ENCODE measurements at regions not wholly inside any gene's neighbourhood (a gene's known extent, or its start where the extent isn't known, plus 50 kb on each side); places are given as distances from the start of the nearest gene placed in this dataset.

DNA sequence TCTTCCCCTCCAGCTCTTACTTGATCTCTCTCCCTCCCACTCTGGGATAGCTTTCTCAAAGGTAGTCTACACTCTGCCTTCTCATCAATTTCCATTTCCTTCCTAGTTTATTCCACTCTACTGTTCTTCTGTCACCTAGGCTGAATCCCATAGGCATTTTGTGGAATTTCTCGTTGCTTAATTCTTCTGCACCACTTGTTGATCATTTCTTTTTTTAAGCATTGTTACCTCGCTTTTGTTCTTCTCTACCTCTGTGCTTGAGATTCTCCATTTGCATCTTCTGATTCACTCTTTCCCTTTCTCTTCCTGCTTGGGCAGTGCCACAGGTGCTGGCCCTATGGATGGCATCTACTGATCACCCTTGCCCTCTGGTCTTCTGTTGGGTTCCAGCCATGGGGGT lies 567.2 kb downstream of the CDH26 start:
- Histone ChIP-seq H3K4me2 (ENCODE audit: low read length) (no peak overlapping the region), H3K4me1 (ENCODE audit: control insufficient read depth, insufficient read depth, low read length) (no peaks in the 10 kb centered on the region), H3K9ac (ENCODE audit: low read depth, low read length) (no peak overlapping the region), H3K9me3 (replicated peaks; ENCODE audit: low read length) (no peaks in the 10 kb centered on the region), H3K27me3 (ENCODE audit: control insufficient read depth, insufficient read depth, low read length) (peaks cover 29% of the 10 kb centered on the region), H3K4me3 (ENCODE audit: low read length) (no peak overlapping the region), H3K36me3 (ENCODE audit: insufficient read depth, low read length) (no peaks in the 10 kb centered on the region)

DNA sequence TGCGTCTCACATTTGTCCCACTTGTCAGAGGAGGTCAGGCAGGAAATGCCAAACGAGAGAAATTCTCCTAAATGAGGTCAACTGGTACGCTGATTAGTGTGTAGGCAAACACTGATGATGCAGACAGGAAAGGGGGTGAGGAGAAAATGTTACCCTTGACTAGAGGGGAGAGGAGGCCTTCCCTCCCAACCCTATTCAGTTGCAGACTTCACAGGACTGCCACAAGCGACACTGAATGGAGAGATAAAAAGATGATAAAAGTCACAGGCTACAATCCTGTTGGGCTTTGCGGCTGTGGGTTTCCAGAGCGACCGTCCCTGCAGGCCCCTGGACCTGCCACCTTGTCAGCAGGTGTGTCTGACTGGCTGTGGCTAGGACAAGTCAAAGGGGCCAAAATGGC lies 569.4 kb downstream of the CDH26 start:
- Histone ChIP-seq H3K27me3 (ENCODE audit: control insufficient read depth, insufficient read depth, low read length) (peaks cover 24% of the 10 kb centered on the region), H3K36me3 (ENCODE audit: insufficient read depth, low read length) (no peaks in the 10 kb centered on the region)

DNA sequence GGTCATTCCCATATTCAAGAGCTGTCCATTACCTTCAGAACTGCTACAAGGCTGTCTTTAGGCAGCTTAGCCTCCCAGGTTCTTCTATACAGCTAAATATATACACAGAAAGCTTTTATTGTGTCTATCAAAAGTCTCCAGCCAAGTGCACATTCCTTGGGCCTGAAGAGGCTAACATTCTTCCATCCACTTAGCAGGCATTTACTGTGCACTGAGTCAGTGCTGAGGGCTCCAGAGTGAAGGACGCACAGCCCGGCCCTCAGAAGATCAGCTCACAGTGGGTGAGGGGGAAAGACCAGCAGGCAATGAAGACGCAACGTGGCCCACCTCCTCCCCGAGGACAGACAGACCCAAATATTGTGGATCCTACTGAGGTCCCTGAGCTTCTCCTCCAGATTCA lies 569.9 kb downstream of the CDH26 start:
- no peaks in the 10 kb centered on the region for H3K36me3 ChIP-seq (ENCODE audit: insufficient read depth, low read length)
- H3K4me2 ChIP-seq (ENCODE audit: low read length): no peak overlapping the region
- H3K4me3 ChIP-seq (ENCODE audit: low read length): no peak overlapping the region
- no peaks in the 10 kb centered on the region for H3K9me3 ChIP-seq (replicated peaks; ENCODE audit: low read length)
- peaks cover 21% of the 10 kb centered on the region for H3K27me3 ChIP-seq (ENCODE audit: control insufficient read depth, insufficient read depth, low read length)
- H3K9ac ChIP-seq (ENCODE audit: low read depth, low read length): no peak overlapping the region
- no peaks in the 10 kb centered on the region for H3K4me1 ChIP-seq (ENCODE audit: control insufficient read depth, insufficient read depth, low read length)

More for the DNA sequence above, 569.4 kb downstream of the CDH26 start:
- H3K4me3 ChIP-seq (ENCODE audit: low read length): no peak overlapping the region
- H3K9me3 ChIP-seq (replicated peaks; ENCODE audit: low read length): no peaks in the 10 kb centered on the region
- H3K9ac ChIP-seq (ENCODE audit: low read depth, low read length): no peak overlapping the region
- no peak overlapping the region for H3K4me2 ChIP-seq (ENCODE audit: low read length)
- no peaks in the 10 kb centered on the region for H3K4me1 ChIP-seq (ENCODE audit: control insufficient read depth, insufficient read depth, low read length)

DNA sequence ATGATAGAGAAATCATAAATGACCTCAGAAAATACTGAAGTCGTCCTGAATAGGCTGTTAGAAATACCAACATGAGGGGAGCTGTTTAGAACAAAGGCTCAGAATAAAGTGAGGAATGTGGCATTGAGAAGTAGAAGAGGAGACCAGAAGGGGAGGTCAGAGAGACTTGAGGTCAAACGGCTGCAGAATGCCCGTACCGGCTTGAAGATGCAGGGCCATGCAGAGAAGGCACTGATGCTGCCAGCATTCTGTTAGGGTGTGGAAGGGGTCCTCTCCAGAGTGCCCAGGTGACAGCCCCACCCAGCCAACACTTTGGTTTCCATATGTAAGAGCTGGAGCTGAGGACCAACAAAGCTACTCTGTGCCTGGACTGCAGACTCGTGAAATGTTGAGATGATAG lies 570.9 kb downstream of the CDH26 start:
- no peak overlapping the region for H3K9ac ChIP-seq (ENCODE audit: low read depth, low read length)
- H3K9me3 ChIP-seq (replicated peaks; ENCODE audit: low read length): no peaks in the 10 kb centered on the region
- no peak overlapping the region for H3K4me3 ChIP-seq (ENCODE audit: low read length)
- H3K4me2 ChIP-seq (ENCODE audit: low read length): no peak overlapping the region
- no peaks in the 10 kb centered on the region for H3K36me3 ChIP-seq (ENCODE audit: insufficient read depth, low read length)
- H3K27me3 ChIP-seq (ENCODE audit: control insufficient read depth, insufficient read depth, low read length): peaks cover 16% of the 10 kb centered on the region
- H3K4me1 ChIP-seq (ENCODE audit: control insufficient read depth, insufficient read depth, low read length): no peaks in the 10 kb centered on the region

DNA sequence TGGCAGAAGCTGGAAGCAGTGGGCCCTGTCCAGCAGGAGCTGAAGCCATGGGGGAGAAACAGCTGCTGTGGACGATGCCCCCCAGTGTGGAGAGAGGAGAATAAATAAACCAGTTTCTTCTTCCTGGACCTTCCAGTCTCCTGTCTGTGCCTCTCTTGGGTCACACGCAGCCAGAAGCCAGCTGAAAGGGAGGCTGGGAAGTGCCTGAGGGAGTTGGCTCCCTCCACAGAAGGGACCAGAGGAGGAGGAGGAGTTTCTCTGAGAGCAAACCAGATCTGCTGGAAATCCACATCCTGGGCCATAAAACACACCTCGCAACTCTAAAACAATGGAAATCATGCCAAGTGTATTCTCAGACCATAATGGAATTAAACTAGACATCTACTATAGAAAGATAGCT lies 577.0 kb downstream of the CDH26 start:
- H3K4me2 ChIP-seq (ENCODE audit: low read length): no peak overlapping the region
- H3K4me1 ChIP-seq (ENCODE audit: control insufficient read depth, insufficient read depth, low read length): no peaks in the 10 kb centered on the region
- no peak overlapping the region for H3K4me3 ChIP-seq (ENCODE audit: low read length)
- no peaks in the 10 kb centered on the region for H3K9me3 ChIP-seq (replicated peaks; ENCODE audit: low read length)
- no peak overlapping the region for H3K9ac ChIP-seq (ENCODE audit: low read depth, low read length)
- peaks cover 20% of the 10 kb centered on the region for H3K27me3 ChIP-seq (ENCODE audit: control insufficient read depth, insufficient read depth, low read length)
- H3K36me3 ChIP-seq (ENCODE audit: insufficient read depth, low read length): no peaks in the 10 kb centered on the region

DNA sequence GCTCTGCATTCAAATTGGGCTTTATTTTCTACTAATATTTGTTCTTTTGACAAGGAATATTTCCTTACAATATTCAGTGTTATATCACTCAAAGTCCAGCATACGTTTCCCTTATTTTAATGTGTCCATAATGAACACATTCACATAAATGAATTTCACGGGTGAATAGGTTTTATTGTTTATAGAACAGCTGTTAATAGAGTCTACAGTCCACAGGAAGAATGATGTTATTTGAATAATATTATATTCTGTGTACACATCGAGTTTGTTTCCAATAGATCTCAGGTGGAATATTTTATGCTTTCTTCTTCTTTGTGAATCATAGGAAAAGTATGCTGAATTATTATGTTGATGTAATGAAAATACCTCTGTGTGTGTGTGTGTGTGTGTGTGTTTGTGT lies 582.4 kb downstream of the CDH26 start:
- no peak overlapping the region for H3K4me3 ChIP-seq (ENCODE audit: low read length)
- H3K9ac ChIP-seq (ENCODE audit: low read depth, low read length): no peak overlapping the region
- no peaks in the 10 kb centered on the region for H3K4me1 ChIP-seq (ENCODE audit: control insufficient read depth, insufficient read depth, low read length)
- peaks cover 27% of the 10 kb centered on the region for H3K27me3 ChIP-seq (ENCODE audit: control insufficient read depth, insufficient read depth, low read length)
- H3K36me3 ChIP-seq (ENCODE audit: insufficient read depth, low read length): no peaks in the 10 kb centered on the region
- no peaks in the 10 kb centered on the region for H3K9me3 ChIP-seq (replicated peaks; ENCODE audit: low read length)
- H3K4me2 ChIP-seq (ENCODE audit: low read length): no peak overlapping the region

DNA sequence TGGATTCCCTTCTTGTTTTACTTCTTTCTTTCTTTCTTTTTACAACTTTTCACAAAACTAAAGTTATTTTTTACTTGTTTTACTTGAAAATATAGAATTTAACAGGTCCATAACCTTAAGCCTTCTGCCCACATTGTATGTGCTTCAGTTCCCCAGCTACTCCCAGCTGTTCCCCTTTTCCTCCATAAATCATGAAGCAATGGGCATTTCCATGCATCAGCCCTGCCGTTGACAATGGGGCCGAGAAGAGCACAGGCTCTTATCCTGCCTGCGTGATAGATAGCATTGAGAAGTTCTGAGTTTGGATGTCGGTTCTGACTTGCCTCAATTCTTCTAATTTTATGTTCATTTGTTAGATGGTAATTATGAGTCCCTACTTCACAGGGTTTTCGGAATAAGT lies 583.8 kb downstream of the CDH26 start:
- Histone ChIP-seq H3K9ac (ENCODE audit: low read depth, low read length) (no peak overlapping the region), H3K4me1 (ENCODE audit: control insufficient read depth, insufficient read depth, low read length) (no peaks in the 10 kb centered on the region), H3K9me3 (replicated peaks; ENCODE audit: low read length) (no peaks in the 10 kb centered on the region), H3K4me2 (ENCODE audit: low read length) (no peak overlapping the region), H3K27me3 (ENCODE audit: control insufficient read depth, insufficient read depth, low read length) (peaks cover 27% of the 10 kb centered on the region), H3K4me3 (ENCODE audit: low read length) (no peak overlapping the region), H3K36me3 (ENCODE audit: insufficient read depth, low read length) (no peaks in the 10 kb centered on the region)

DNA sequence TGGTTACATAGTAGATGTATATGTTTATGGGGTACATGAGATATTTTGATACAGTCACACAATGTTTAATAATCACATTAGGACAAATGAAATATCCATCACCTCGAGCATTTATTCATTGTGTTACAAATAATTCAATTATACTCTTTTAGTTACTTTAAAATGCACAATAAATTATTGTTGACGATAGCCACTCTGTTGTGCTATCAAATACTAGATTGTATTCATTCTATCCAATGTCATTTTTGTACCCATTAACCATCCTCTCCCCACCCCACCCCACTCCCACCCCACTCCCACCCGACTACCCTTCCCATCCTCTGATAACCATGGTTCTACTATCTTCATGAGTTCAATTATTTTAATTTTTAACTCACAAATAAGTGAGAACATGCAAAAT lies 585.4 kb downstream of the CDH26 start:
- Histone ChIP-seq H3K27me3 (ENCODE audit: control insufficient read depth, insufficient read depth, low read length) (peaks cover 24% of the 10 kb centered on the region), H3K9ac (ENCODE audit: low read depth, low read length) (no peak overlapping the region), H3K4me2 (ENCODE audit: low read length) (no peak overlapping the region), H3K4me3 (ENCODE audit: low read length) (no peak overlapping the region), H3K36me3 (ENCODE audit: insufficient read depth, low read length) (no peaks in the 10 kb centered on the region), H3K9me3 (replicated peaks; ENCODE audit: low read length) (no peaks in the 10 kb centered on the region), H3K4me1 (ENCODE audit: control insufficient read depth, insufficient read depth, low read length) (no peaks in the 10 kb centered on the region)

DNA sequence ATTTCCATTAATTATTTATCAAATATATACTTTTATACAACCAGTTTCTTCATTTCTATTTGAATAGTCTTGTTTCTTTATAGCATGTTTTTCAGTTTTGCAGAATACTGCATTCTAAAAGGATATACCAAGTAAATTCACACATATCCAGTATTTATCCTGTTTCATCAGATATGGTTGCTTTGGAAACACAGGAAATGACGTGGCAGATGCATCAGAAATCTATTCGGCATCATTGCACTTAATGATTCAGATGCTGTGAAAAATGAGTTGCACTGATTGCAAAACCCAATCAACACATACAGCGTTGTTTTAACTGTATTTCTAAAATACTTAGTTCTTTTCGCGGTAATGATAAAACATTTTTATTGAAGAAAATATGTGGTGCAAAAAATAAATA lies 594.9 kb downstream of the CDH26 start:
- H3K27me3 ChIP-seq (ENCODE audit: control insufficient read depth, insufficient read depth, low read length): peaks cover 13% of the 10 kb centered on the region
- no peak overlapping the region for H3K4me3 ChIP-seq (ENCODE audit: low read length)
- H3K4me2 ChIP-seq (ENCODE audit: low read length): no peak overlapping the region
- no peaks in the 10 kb centered on the region for H3K9me3 ChIP-seq (replicated peaks; ENCODE audit: low read length)
- no peaks in the 10 kb centered on the region for H3K4me1 ChIP-seq (ENCODE audit: control insufficient read depth, insufficient read depth, low read length)
- H3K9ac ChIP-seq (ENCODE audit: low read depth, low read length): no peak overlapping the region
- H3K36me3 ChIP-seq (ENCODE audit: insufficient read depth, low read length): no peaks in the 10 kb centered on the region

DNA sequence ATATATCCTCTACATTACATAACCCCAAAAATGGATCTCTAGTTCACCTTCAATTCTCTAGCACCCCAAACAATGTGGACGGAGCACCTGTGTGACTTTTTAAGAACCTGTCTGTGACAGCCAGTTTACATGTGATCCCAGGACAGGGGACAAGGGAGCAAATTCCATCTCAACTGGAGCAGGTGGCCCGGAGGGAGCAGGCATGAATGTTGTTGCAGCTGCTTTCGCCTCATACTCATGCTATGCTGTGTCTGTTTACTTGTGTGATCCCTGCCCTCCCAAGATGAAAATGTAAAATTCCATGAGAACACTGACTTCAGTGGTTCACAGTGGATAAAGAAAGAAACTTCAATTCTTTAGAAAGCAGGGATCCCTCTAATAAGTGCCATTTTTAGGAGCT lies 600.3 kb downstream of the CDH26 start:
- Histone ChIP-seq H3K4me1 (ENCODE audit: control insufficient read depth, insufficient read depth, low read length) (no peaks in the 10 kb centered on the region), H3K36me3 (ENCODE audit: insufficient read depth, low read length) (no peaks in the 10 kb centered on the region), H3K9me3 (replicated peaks; ENCODE audit: low read length) (no peaks in the 10 kb centered on the region), H3K27me3 (ENCODE audit: control insufficient read depth, insufficient read depth, low read length) (peaks cover 24% of the 10 kb centered on the region), H3K9ac (ENCODE audit: low read depth, low read length) (no peak overlapping the region), H3K4me3 (ENCODE audit: low read length) (no peak overlapping the region), H3K4me2 (ENCODE audit: low read length) (no peak overlapping the region)

DNA sequence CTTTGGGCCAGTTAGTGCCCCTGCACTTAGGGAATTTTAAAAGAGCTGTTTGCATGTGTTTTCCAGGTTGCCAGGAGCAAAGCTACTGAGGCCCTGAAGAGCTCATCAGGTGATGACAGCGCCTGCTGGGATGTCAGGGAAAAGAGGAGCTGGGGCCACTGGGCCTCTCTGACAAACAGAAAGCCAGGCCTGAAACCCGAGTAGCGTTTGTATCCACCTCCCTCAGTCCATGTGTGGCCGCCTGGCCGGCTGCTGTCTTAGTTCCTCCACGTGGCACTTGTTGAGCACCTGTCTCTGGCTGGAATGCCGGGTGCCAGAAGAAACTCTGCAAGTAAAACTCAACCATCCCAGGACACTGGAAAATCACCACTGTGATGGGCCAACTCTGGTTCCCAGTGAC lies 601.2 kb downstream of the CDH26 start:
- no peaks in the 10 kb centered on the region for H3K36me3 ChIP-seq (ENCODE audit: insufficient read depth, low read length)
- peaks cover 28% of the 10 kb centered on the region for H3K27me3 ChIP-seq (ENCODE audit: control insufficient read depth, insufficient read depth, low read length)

DNA sequence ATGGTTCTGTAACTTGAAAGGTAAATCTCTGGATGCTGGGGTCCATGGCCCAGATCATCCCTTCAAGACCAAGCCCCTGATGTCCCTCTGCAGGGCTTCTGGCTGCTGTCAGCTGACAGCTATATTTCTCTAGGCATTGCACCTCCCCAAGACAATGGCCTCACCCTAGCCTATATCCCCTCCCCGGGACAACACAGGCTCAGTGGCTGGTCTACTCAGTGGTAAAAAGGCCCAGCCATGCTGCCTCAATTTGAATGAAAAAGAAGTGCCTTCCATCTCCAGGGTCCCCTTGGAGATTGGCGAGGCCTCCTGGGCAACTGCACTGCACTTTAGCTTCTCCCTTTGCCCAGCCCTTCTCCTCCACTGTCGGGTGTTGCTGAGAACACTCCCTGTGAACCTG lies 602.8 kb downstream of the CDH26 start:
- no peaks in the 10 kb centered on the region for H3K36me3 ChIP-seq (ENCODE audit: insufficient read depth, low read length)
- no peaks in the 10 kb centered on the region for H3K9me3 ChIP-seq (replicated peaks; ENCODE audit: low read length)
- no peak overlapping the region for H3K4me3 ChIP-seq (ENCODE audit: low read length)
- H3K4me1 ChIP-seq (ENCODE audit: control insufficient read depth, insufficient read depth, low read length): no peaks in the 10 kb centered on the region
- H3K9ac ChIP-seq (ENCODE audit: low read depth, low read length): no peak overlapping the region
- peaks cover 44% of the 10 kb centered on the region for H3K27me3 ChIP-seq (ENCODE audit: control insufficient read depth, insufficient read depth, low read length)
- H3K4me2 ChIP-seq (ENCODE audit: low read length): no peak overlapping the region

More for the DNA sequence above, 601.2 kb downstream of the CDH26 start:
- no peaks in the 10 kb centered on the region for H3K4me1 ChIP-seq (ENCODE audit: control insufficient read depth, insufficient read depth, low read length)
- H3K4me3 ChIP-seq (ENCODE audit: low read length): no peak overlapping the region
- H3K9me3 ChIP-seq (replicated peaks; ENCODE audit: low read length): no peaks in the 10 kb centered on the region
- H3K4me2 ChIP-seq (ENCODE audit: low read length): no peak overlapping the region
- H3K9ac ChIP-seq (ENCODE audit: low read depth, low read length): no peak overlapping the region
